T-helper 1 cell treated with Interleukin-12 subunit alpha and Interleukin-12 subunit beta and Interleukin-4 antibody, amounts not matched to agents 30 ng/mL and 1 ng/mL, for 36 hours (primary cell): ENCODE measurements at regions not wholly inside any gene's neighbourhood (a gene's known extent, or its start where the extent isn't known, plus 50 kb on each side); places are given as distances from the start of the nearest gene placed in this dataset.
"Not testable (repeated sequence)": the region's sequence is repeated elsewhere in the genome, so short reads cannot be mapped to it uniquely, and the experiment has no call there.

ENCODE experiments used
- intact Hi-C: fragments of 100-400 bp; cut with micrococcal nuclease; formaldehyde crosslinking; loops from one replicate; pipeline ENCODE4 v1.15.1; 2024

- intact Hi-C loops, result no loop called here
Measured at GRCh38 chr9:126056312-126057021, 270.2 kb upstream of the MVB12B start.

DNA sequence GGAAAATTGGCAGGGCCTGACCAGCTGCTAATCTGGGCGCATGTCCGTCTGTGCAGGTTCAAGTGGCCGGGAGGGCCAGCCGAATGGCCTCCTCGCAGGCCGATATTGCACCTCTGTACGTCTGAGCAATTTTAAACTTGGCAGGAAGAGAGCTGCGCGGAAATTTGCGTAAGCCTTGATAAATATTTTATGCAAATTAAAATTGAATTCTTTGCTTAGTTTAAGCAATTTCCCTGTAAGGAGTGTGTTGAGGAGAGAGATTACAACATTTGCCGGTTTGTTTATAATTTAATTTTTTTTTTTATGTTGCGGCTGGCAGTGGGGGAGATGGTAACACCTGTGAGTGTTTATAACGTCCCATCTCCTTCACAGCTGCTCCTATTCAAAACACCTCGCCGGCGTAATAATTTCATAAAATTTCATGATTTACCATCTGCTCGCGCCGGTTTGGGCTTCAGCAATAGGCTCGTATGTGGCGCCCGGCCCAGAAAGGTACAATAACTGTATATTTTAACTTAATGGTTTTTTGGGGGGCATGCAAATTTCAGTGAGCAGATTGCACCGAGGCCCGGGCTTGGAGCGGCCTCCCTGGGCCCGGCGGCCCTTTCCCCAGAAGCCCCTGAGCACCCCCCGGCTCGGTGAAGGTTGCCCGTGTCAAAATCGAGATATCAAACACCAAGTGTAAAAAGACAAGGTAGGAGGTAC lies 269.4 kb upstream of the MVB12B start:
- intact Hi-C loops, result no loop called here

- intact Hi-C loops, result no loop called here
Measured at GRCh38 chr9:126058011-126058531, 268.6 kb upstream of the MVB12B start.

GRCh38 chr9:126058591-126058990 lies 268.0 kb upstream of the MVB12B start:
- intact Hi-C loops, result no loop called here

DNA sequence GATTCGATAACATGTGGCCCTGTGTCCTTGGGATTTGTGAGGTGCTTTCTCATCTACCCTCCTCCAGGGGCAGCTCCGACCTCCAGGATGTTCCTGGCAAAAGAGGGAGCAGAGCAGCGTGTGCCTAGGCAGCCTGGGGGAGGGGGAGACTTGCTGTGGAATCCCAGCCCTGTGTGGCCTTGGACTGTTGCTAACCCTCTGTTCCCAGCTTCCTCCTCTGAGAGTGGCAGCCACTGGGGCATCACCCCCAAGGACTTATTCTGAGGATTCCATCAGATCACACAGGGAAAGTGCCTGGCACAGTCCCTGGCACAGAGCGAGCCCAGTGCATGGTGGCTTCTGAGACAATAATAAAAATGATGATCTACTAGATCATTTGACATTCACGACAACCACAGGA lies 265.1 kb upstream of the MVB12B start:
- intact Hi-C loops, result no loop called here

GRCh38 chr9:126062158-126062886 lies 264.3 kb upstream of the MVB12B start:
- intact Hi-C loops, result no loop called here

DNA sequence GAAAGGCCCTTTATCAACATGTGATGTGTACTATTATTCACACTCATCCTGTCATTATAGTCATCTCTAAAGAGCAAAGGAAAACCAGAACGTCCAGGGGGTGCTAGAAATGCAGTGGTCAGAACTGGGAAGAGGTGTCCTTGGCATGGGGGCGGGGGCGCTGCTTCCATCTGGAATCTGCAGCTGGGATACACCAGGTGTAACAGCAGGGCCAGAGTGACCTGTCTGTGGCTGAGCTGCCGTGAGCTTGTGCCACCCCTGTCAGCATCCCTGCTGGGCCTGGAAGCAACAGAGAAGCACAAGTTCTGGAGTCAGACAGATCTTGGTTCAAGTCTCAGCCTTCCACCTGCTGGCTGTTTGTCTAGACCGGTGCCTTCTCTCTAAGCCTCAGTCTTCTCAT lies 263.3 kb upstream of the MVB12B start:
- intact Hi-C loops, result no loop called here

GRCh38 chr9:126066131-126066530 lies 260.5 kb upstream of the MVB12B start:
- intact Hi-C loops, result no loop called here

DNA sequence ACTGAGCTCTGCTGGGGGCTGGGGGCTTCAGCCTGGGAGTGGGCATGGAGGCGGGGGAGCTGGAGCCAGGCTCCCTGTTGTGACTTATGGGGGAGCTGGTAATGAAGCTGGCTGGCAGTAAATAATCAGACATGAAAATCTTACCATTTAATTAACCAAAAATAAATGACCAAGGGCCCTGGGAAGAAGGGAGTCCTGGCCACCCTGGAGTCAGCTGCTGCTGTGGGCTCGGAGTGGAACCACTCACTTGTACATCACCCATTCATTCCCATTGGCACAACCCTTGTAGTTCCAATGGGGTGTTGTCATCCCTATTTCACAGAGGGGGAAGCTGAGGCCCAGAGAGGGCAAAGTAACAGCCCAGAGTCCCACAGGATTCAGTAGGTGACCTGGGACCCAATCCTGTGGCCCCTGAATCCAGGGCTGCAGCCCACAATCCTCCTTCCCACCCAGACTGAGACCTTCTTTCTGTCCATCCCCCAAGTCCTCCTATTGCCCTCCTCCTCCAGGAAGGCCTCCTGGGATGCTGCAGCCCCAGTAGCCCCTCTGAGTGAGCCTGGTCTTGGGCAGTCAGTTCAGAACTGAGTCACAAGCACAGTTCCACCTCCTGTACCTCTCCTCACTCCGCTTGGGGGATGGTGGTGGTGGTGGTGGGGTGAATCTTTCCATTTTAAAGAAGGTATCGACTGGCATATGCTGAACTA lies 259.4 kb upstream of the MVB12B start:
- intact Hi-C loops, result no loop called here

GRCh38 chr9:126068534-126069230 lies 257.9 kb upstream of the MVB12B start:
- intact Hi-C loops, result no loop called here

- intact Hi-C loops, result no loop called here
Measured at GRCh38 chr9:126069400-126069955, 257.2 kb upstream of the MVB12B start.

DNA sequence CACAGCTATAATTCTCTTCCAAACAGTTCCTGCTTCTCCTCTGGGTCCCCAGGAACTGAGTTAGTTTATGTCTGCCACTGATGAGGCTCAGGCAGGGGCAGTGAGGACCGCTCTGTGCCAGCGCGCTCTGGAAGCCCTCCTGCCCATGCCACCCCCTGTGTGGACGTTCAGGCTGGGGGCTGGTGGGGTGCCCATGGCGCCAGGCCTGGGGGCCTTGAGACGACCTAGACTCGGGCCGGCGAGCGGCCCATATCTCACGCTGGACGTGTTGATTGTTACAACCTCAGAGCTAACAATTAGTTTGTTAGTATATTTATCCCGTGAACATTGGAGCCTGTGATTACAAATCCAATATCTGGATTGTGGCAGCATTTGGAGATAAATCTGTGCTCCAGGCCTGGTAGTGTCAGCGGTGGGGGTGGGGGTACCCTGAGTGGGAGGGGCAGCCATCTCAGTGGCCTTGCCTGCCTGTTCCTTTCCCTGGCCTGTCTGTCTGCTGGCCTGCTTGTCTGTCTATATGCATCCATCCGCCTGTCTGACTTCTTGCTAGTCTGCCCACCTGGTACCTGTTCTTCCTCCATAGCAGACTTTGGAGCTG lies 256.5 kb upstream of the MVB12B start:
- intact Hi-C loops, result no loop called here

DNA sequence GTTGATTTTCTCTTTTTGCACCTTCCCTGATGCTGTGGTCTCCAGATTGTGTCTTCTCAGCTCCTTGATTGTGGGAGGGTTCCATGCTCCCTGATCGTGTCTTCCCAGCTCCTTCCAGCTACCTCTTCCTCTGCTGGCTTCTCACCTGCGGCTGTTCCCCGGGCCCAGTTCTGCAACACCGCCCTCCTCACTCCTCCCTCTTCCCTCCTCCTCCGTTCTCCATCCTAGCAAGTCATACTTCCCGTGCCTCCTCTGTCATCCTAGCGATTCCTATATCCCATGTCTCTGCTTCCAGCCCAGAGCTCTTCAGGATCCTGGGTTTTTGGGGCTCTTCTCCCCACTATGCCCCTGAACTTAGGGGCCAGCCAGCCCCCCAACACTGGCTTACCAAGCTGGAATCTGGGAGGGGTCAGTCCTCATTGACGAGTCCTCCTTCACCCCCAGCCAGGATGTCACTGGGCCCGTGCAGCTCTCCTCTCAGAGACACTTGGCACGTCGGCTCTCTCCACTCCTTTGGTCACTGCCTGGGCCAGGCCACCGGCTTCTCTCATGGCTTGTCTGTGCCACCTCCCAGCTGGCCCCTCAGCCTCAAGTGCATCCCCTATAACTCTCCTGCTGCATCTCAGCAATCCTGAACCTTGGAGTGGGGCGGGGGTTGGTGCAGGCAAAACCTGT lies 255.4 kb upstream of the MVB12B start:
- intact Hi-C loops, result no loop called here

- intact Hi-C loops, result not testable (repeated sequence)
Measured at GRCh38 chr9:126077656-126078055, 249.0 kb upstream of the MVB12B start.

GRCh38 chr9:126080641-126081040 lies 246.0 kb upstream of the MVB12B start:
- intact Hi-C loops, result no loop called here

- intact Hi-C loops, result no loop called here
Measured at GRCh38 chr9:126081746-126082145, 244.9 kb upstream of the MVB12B start.

- intact Hi-C loops, result no loop called here
Measured at GRCh38 chr9:126084008-126084407, 242.6 kb upstream of the MVB12B start.

DNA sequence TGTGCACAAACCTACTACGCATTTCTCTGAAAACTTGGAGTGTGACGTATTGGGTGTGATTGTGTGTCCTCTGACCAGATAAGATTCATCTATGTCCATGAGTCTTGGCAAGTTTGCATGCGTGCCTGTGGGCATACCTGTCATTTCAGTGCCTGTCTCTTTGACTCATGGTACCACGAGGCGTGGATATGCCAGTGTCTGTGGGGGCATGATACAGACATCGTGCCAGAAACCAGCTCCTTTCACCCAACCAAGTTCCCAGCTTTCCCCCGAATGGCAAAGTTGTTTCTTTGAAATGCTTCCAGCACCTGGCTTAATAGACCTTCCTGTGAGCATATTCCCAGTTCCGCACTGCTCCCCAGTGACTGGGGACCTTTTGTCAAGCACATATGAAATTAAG lies 241.9 kb upstream of the MVB12B start:
- intact Hi-C loops, result no loop called here

- intact Hi-C loops, result no loop called here
Measured at GRCh38 chr9:126085170-126085569, 241.5 kb upstream of the MVB12B start.

GRCh38 chr9:126088336-126088735 lies 238.3 kb upstream of the MVB12B start:
- intact Hi-C loops, result no loop called here
